Hepatocyte (in vitro differentiated cells): ENCODE measurements at regions not wholly inside any gene's neighbourhood (a gene's known extent, or its start where the extent isn't known, plus 50 kb on each side); places are given as distances from the start of the nearest gene placed in this dataset.
A peak's percentile ranks its signal among the peaks of the same experiment; 100 is the strongest.
"Not testable (repeated sequence)": the region's sequence is repeated elsewhere in the genome, so short reads cannot be mapped to it uniquely, and the experiment has no call there.

ENCODE experiments used
- DNase-seq: peaks from one replicate; pipeline ENCODE4 v3.0.0-alpha.2; 2016; ENCODE audit warnings: low spot score
- H2AFZ ChIP-seq: fragments of 200-600 bp; sonication (generic); 2 replicates; pipeline ENCODE4 v1.6.0; 2016; ENCODE audit warnings: antibody characterized with exemption, mild to moderate bottlenecking
- H3K27ac ChIP-seq: fragments of 200-600 bp; sonication (generic); 2 replicates; pipeline ENCODE4 v1.5.1; 2016; ENCODE audit warnings: mild to moderate bottlenecking
- H3K27me3 ChIP-seq: fragments of 200-600 bp; sonication (generic); 2 replicates; pipeline ENCODE4 v1.6.1; 2016
- H3K36me3 ChIP-seq: fragments of 200-600 bp; sonication (generic); replicated peaks from 2 replicates; pipeline ENCODE4 v1.5.1; 2016; ENCODE audit warnings: low read depth; ENCODE audit not compliant: insufficient read depth
- H3K4me1 ChIP-seq: fragments of 200-600 bp; sonication (generic); 2 replicates; pipeline ENCODE4 v1.5.1; 2016; ENCODE audit warnings: mild to moderate bottlenecking, moderate library complexity; ENCODE audit not compliant: insufficient read depth
- H3K4me2 ChIP-seq: fragments of 200-600 bp; sonication (generic); 2 replicates; pipeline ENCODE4 v1.6.0; 2016
- H3K4me3 ChIP-seq: fragments of 200-600 bp; sonication (generic); 2 replicates; pipeline ENCODE4 v1.5.1; 2016; ENCODE audit warnings: mild to moderate bottlenecking
- H3K79me2 ChIP-seq: fragments of 200-600 bp; sonication (generic); 2 replicates; pipeline ENCODE4 v1.6.0; 2017; ENCODE audit warnings: mild to moderate bottlenecking
- H3K9me2 ChIP-seq: fragments of 200-600 bp; sonication (generic); replicated peaks from 2 replicates; pipeline ENCODE4 v1.6.0; 2017; ENCODE audit warnings: mild to moderate bottlenecking; ENCODE audit not compliant: insufficient read depth
- H3K9me3 ChIP-seq: fragments of 200-600 bp; sonication (generic); 2 replicates; pipeline ENCODE4 v1.5.1; 2016; ENCODE audit warnings: low read depth, mild to moderate bottlenecking
- H4K20me1 ChIP-seq: fragments of 200-600 bp; sonication (generic); 2 replicates; pipeline ENCODE4 v1.6.0; 2016; ENCODE audit warnings: mild to moderate bottlenecking; ENCODE audit not compliant: insufficient read depth, poor library complexity, severe bottlenecking
- EZH2 ChIP-seq: fragments of 200-600 bp; sonication (generic); IDR thresholded peaks from 2 replicates; pipeline ENCODE4 v1.6.1; 2016; ENCODE audit warnings: antibody characterized with exemption, mild to moderate bottlenecking, borderline replicate concordance
- EZH2phosphoT487 ChIP-seq: fragments of 200-600 bp; sonication (generic); IDR thresholded peaks from one replicate; pipeline ENCODE4 v1.6.1; 2018; ENCODE audit warnings: antibody characterized with exemption, mild to moderate bottlenecking, low read depth, moderate library complexity; ENCODE audit not compliant: unreplicated experiment, severe bottlenecking
- WGBS: methylation state at CpG from one replicate; pipeline ENCODE4 v1.1.6; 2016; ENCODE audit warnings: low lambda C conversion rate; ENCODE audit errors: missing lambda C conversion rate; 5-methylcytosine and 5-hydroxymethylcytosine counted together
- TF ChIP-seq, protein P1 (sequence below): fragments of 200-600 bp; sonication (generic); IDR thresholded peaks from 2 replicates; pipeline ENCODE4 v1.5.1; 2016; ENCODE audit warnings: antibody characterized with exemption, mild to moderate bottlenecking; ENCODE audit not compliant: poor library complexity

DNA sequence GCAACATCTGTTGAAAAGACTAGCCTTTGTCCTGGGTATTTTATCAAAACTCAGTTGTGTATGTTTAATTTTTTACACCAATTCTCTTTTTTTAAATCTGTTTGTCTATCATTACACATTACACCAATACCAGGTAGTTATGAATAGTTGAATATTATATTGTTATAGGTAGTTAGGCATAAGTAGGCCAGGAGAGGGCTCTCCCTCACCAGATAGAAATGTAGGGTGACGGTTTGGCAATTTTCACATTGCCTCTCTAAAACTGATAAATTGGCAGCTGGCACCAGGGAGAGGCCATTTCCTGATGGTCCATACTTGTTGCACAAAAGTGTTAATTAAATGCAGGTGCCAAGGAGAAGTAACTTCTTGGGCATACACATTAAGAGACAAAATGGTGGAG lies 483.1 kb upstream of the EPHA6 start:
- WGBS = 45% methylated on average over 1 of the region's 1 CpG
- H3K27me3 ChIP-seq = no peaks in the 10 kb centered on the region
- no peak overlapping the region for H3K4me2 ChIP-seq
- H3K36me3 ChIP-seq = no peaks in the 10 kb centered on the region
- no peaks in the 10 kb centered on the region for H3K9me3 ChIP-seq
- H3K27ac ChIP-seq = no peak overlapping the region
- no peaks in the 10 kb centered on the region for H4K20me1 ChIP-seq
- H3K4me3 ChIP-seq = no peak overlapping the region
- H3K79me2 ChIP-seq = no peaks in the 10 kb centered on the region
- no peaks in the 10 kb centered on the region for H3K9me2 ChIP-seq
- DNase-seq = no peak
- H3K4me1 ChIP-seq = no peaks in the 10 kb centered on the region
- no peak overlapping the region for H2AFZ ChIP-seq
- no peak for TF ChIP-seq EZH2
- TF ChIP-seq, protein P1, sequence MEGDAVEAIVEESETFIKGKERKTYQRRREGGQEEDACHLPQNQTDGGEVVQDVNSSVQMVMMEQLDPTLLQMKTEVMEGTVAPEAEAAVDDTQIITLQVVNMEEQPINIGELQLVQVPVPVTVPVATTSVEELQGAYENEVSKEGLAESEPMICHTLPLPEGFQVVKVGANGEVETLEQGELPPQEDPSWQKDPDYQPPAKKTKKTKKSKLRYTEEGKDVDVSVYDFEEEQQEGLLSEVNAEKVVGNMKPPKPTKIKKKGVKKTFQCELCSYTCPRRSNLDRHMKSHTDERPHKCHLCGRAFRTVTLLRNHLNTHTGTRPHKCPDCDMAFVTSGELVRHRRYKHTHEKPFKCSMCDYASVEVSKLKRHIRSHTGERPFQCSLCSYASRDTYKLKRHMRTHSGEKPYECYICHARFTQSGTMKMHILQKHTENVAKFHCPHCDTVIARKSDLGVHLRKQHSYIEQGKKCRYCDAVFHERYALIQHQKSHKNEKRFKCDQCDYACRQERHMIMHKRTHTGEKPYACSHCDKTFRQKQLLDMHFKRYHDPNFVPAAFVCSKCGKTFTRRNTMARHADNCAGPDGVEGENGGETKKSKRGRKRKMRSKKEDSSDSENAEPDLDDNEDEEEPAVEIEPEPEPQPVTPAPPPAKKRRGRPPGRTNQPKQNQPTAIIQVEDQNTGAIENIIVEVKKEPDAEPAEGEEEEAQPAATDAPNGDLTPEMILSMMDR = peak; percentile 23

DNA sequence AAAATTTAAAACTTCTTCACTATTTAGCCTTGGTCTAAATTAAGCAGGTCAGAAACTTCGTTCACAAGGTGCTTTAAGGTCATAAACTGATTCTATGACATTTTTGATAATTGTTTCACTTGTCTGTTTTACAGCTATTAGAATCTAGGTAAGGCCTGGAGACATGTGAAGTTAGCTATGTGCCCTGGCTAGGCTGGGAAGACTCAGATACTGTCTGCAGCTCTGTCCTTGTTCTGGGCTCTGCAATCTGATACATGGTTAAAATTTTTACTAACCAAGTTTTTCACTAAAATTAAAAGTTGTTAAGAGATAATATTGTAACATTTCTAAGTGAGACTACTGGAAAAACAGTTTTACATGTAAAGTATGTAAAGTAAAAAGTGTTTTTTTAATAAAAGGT lies 479.6 kb upstream of the EPHA6 start:
- Histone ChIP-seq H3K36me3 (no peaks in the 10 kb centered on the region), H3K79me2 (no peaks in the 10 kb centered on the region), H3K27ac (no peak overlapping the region), H3K27me3 (no peaks in the 10 kb centered on the region), H3K9me2 (no peaks in the 10 kb centered on the region), H4K20me1 (no peaks in the 10 kb centered on the region), H2AFZ (no peak overlapping the region), H3K4me3 (no peak overlapping the region), H3K4me1 (no peaks in the 10 kb centered on the region), H3K9me3 (no peaks in the 10 kb centered on the region), H3K4me2 (no peak overlapping the region)
- no peak for DNase-seq
- TF ChIP-seq EZH2phosphoT487 = no peak
- TF ChIP-seq EZH2 = no peak
- TF ChIP-seq, protein P1 = no peak
- WGBS = 72% methylated on average over 1 of the region's 1 CpG

DNA sequence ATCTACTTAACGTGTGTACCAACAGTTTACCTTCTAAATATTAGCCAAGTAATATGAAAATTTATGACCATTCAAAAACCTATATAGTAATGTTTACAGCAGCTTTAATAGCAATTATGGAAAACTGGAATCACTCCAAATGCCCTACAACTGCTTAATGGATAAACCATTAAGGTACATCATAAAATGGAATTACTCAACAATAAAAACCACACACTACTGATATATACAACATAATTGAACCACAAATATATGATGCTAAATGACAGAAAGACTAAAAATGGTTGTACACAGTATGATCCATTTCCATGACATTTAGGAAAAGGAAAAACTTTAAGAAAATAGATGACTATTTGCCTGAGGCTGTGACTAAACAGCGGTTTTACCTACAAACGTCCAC lies 467.1 kb upstream of the EPHA6 start:
- Histone ChIP-seq H2AFZ (no peak overlapping the region), H3K79me2 (no peaks in the 10 kb centered on the region)
- 48% methylated on average over 3 of the region's 3 CpGs for WGBS

DNA sequence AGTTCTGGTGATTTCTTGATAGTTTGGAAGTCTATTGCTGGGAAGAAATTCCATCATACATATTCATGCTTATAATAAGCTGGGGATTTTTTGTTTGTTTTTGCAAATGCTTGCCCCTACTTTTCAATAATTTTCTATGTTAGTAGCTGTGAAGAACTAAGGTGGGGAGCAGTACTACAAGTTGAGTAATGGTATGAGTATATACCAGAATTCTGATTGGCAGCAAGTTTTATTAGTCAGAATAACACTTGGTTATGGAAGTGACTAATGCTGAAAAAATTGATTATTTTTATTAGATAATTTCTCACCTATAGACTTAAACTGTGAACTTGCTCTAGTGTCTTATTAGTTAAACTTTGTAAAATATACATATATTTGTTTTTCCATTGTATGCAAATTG lies 462.8 kb upstream of the EPHA6 start:
- not testable (repeated sequence) for H3K36me3 ChIP-seq, DNase-seq, H3K9me2 ChIP-seq

More for the DNA sequence above, 467.1 kb upstream of the EPHA6 start:
- DNase-seq = no peak
- H3K4me1 ChIP-seq = no peaks in the 10 kb centered on the region
- no peaks in the 10 kb centered on the region for H3K9me3 ChIP-seq
- H3K4me3 ChIP-seq = no peak overlapping the region
- H3K27me3 ChIP-seq = no peaks in the 10 kb centered on the region
- H3K27ac ChIP-seq = no peak overlapping the region
- no peaks in the 10 kb centered on the region for H3K36me3 ChIP-seq
- no peaks in the 10 kb centered on the region for H4K20me1 ChIP-seq
- no peaks in the 10 kb centered on the region for H3K9me2 ChIP-seq
- no peak overlapping the region for H3K4me2 ChIP-seq
- TF ChIP-seq, protein P1 = no peak
- no peak for TF ChIP-seq EZH2phosphoT487
- no peak for TF ChIP-seq EZH2

More for the DNA sequence above, 462.8 kb upstream of the EPHA6 start:
- H3K9me3 ChIP-seq, H3K79me2 ChIP-seq, H3K4me3 ChIP-seq, H2AFZ ChIP-seq, H3K4me1 ChIP-seq, H3K27me3 ChIP-seq, H3K4me2 ChIP-seq, H4K20me1 ChIP-seq, H3K27ac ChIP-seq: not testable (repeated sequence)
